Esophagus muscularis mucosa (tissue), 3 donors: ENCODE measurements at regions not wholly inside any gene's neighbourhood (a gene's known extent, or its start where the extent isn't known, plus 50 kb on each side); places are given as distances from the start of the nearest gene placed in this dataset.

Experiments
- CTCF ChIP-seq, 3 experiments: fragments of 200-600 bp in 2 of 3; fragments of 450-650 bp in 1 of 3; sonication (generic) in 2 of 3; IDR thresholded peaks; one replicate each; pipeline ENCODE4 v1.5.1; 2017 to 2019; ENCODE audit warnings: antibody characterized with exemption in 3 of 3, mild to moderate bottlenecking in 2 of 3, moderate library complexity in 1 of 3
- EP300 ChIP-seq: sonication (generic); formaldehyde crosslinking; IDR thresholded peaks from one replicate; pipeline ENCODE4 v1.6.1; 2017; ENCODE audit warnings: antibody characterized with exemption

- TF ChIP-seq CTCF (IDR thresholded peaks at IDR 0.05), result no peak
- TF ChIP-seq EP300, result no peak
Measured at GRCh38 chr22:42203609-42204008, 66.8 kb downstream of the TCF20 start.
